H9 (cell line): ENCODE measurements at regions not wholly inside any gene's neighbourhood (a gene's known extent, or its start where the extent isn't known, plus 50 kb on each side); places are given as distances from the start of the nearest gene placed in this dataset.

Source experiments
- DNase-seq: peaks from one replicate; pipeline ENCODE4 v3.0.0-alpha.2; 2017
- H2AFZ ChIP-seq: one replicate; pipeline ENCODE4 v1.6.1; 2013; ENCODE audit warnings: mild to moderate bottlenecking, low read length, control low read depth, moderate library complexity
- H2AK5ac ChIP-seq: 2 replicates; pipeline ENCODE4 v1.6.1; 2013; ENCODE audit warnings: low read length, control low read depth, mixed read lengths; ENCODE audit not compliant: insufficient read length
- H2BK120ac ChIP-seq: one replicate; pipeline ENCODE4 v1.6.1; 2013; ENCODE audit warnings: low read depth, mild to moderate bottlenecking, low read length, control low read depth, inconsistent platforms; ENCODE audit not compliant: poor library complexity, severe bottlenecking
- H2BK12ac ChIP-seq: 2 replicates; pipeline ENCODE4 v1.6.1; 2013; ENCODE audit warnings: low read length, control low read depth, mixed read lengths, low read depth; ENCODE audit not compliant: insufficient read length
- H2BK15ac ChIP-seq: 2 replicates; pipeline ENCODE4 v1.6.1; 2013; ENCODE audit warnings: low read depth, low read length, control low read depth
- H2BK20ac ChIP-seq: one replicate; pipeline ENCODE4 v1.6.1; 2013; ENCODE audit warnings: low read depth, mild to moderate bottlenecking, low read length, control low read depth, inconsistent platforms; ENCODE audit not compliant: poor library complexity, severe bottlenecking
- H2BK5ac ChIP-seq: 2 replicates; pipeline ENCODE4 v1.6.1; 2013; ENCODE audit warnings: low read length, control low read depth, mixed read lengths; ENCODE audit not compliant: insufficient read length
- H3K14ac ChIP-seq: 2 replicates; pipeline ENCODE4 v1.6.1; 2013; ENCODE audit warnings: low read length, control low read depth; ENCODE audit not compliant: insufficient read depth
- H3K18ac ChIP-seq: 2 replicates; pipeline ENCODE4 v1.6.1; 2013; ENCODE audit warnings: low read depth, mild to moderate bottlenecking, mixed read lengths, low read length, control low read depth; ENCODE audit not compliant: insufficient read length
- H3K23ac ChIP-seq: 2 replicates; pipeline ENCODE4 v1.6.1; 2013; ENCODE audit warnings: low read length, control low read depth, mixed read lengths, low read depth; ENCODE audit not compliant: insufficient read length
- H3K23me2 ChIP-seq: 2 replicates; pipeline ENCODE4 v1.6.1; 2013; ENCODE audit warnings: low read depth, mild to moderate bottlenecking, mixed read lengths, low read length, control low read depth; ENCODE audit not compliant: insufficient read length, poor library complexity, severe bottlenecking
- H3K27ac ChIP-seq: 2 replicates; pipeline ENCODE4 v1.5.1; 2013; ENCODE audit warnings: low read length, control low read depth, mixed read lengths, low read depth; ENCODE audit not compliant: insufficient read length
- H3K27me3 ChIP-seq: 2 replicates; pipeline ENCODE4 v1.6.1; 2013; ENCODE audit warnings: low read length, control low read depth, inconsistent platforms; ENCODE audit not compliant: insufficient read depth
- H3K4ac ChIP-seq: 2 replicates; pipeline ENCODE4 v1.6.1; 2013; ENCODE audit warnings: low read depth, mild to moderate bottlenecking, control low read depth, inconsistent platforms, low read length, moderate library complexity
- H3K4me1 ChIP-seq: 2 replicates; pipeline ENCODE4 v1.6.1; 2013; ENCODE audit warnings: low read length, control low read depth, inconsistent platforms; ENCODE audit not compliant: insufficient read depth
- H3K4me2 ChIP-seq: 2 replicates; pipeline ENCODE4 v1.6.1; 2013; ENCODE audit warnings: low read length, control low read depth, mixed read lengths; ENCODE audit not compliant: insufficient read length, insufficient read depth
- H3K56ac ChIP-seq: 2 replicates; pipeline ENCODE4 v1.6.1; 2013; ENCODE audit warnings: low read depth, mild to moderate bottlenecking, mixed read lengths, low read length, control low read depth; ENCODE audit not compliant: insufficient read length
- H3K79me1 ChIP-seq: 2 replicates; pipeline ENCODE4 v1.6.1; 2013; ENCODE audit warnings: low read depth, mild to moderate bottlenecking, moderate library complexity, low read length, control low read depth, inconsistent platforms; ENCODE audit not compliant: insufficient read depth, poor library complexity, severe bottlenecking
- H3K79me2 ChIP-seq: 2 replicates; pipeline ENCODE4 v1.6.1; 2013; ENCODE audit warnings: low read length, control low read depth, inconsistent platforms; ENCODE audit not compliant: insufficient read depth
- H3K9ac ChIP-seq: 2 replicates; pipeline ENCODE4 v1.6.1; 2013; ENCODE audit warnings: low read length, control low read depth, mixed read lengths; ENCODE audit not compliant: insufficient read length; ENCODE audit errors: extremely low read depth
- H3K9me3 ChIP-seq: one replicate; pipeline ENCODE4 v1.6.1; 2013; ENCODE audit warnings: low read depth, low read length, inconsistent platforms; ENCODE audit not compliant: control insufficient read depth
- H3T11ph ChIP-seq: one replicate; pipeline ENCODE4 v1.6.1; 2013; ENCODE audit warnings: mild to moderate bottlenecking, low read length, control low read depth, inconsistent platforms
- H4K20me1 ChIP-seq: one replicate; pipeline ENCODE4 v1.6.1; 2013; ENCODE audit not compliant: control insufficient read depth, insufficient read length, insufficient read depth
- H4K5ac ChIP-seq: 2 replicates; pipeline ENCODE4 v1.6.1; 2013; ENCODE audit warnings: low read depth, mild to moderate bottlenecking, mixed read lengths, low read length, control low read depth; ENCODE audit not compliant: insufficient read length
- H4K8ac ChIP-seq: replicated peaks from 2 replicates; pipeline ENCODE4 v1.6.1; 2013; ENCODE audit warnings: low read length, control low read depth, mixed read lengths, low read depth; ENCODE audit not compliant: insufficient read length
- H4K91ac ChIP-seq: 2 replicates; pipeline ENCODE4 v1.6.1; 2013; ENCODE audit warnings: low read depth, mild to moderate bottlenecking, moderate library complexity, mixed read lengths, low read length, control low read depth; ENCODE audit not compliant: insufficient read length
- H3K27ac Mint-ChIP-seq, 3 experiments: 2 replicates in 2 of 3; 3 replicates in 1 of 3; pipeline ENCODE4 v1.8.0; 2020 to 2021; ENCODE audit warnings: mixed read lengths in 3 of 3, mild to moderate bottlenecking in 1 of 3, moderate library complexity in 1 of 3
- H3K27me3 Mint-ChIP-seq: 2 replicates; pipeline ENCODE4 v1.8.0; 2021; ENCODE audit warnings: low read depth, mild to moderate bottlenecking, moderate library complexity, mixed read lengths
- H3K36me3 Mint-ChIP-seq, 3 experiments: 2 replicates in 2 of 3; 3 replicates in 1 of 3; pipeline ENCODE4 v1.8.0; 2020 to 2021; ENCODE audit warnings: low read depth in 3 of 3, mixed read lengths in 3 of 3; ENCODE audit not compliant: insufficient read depth in 1 of 3
- H3K4me1 Mint-ChIP-seq, 2 experiments: 2 replicates each; pipeline ENCODE4 v1.8.0; 2020; ENCODE audit warnings: mixed read lengths in 2 of 2
- H3K4me3 Mint-ChIP-seq, 2 experiments: 2 replicates in 1 of 2; 3 replicates in 1 of 2; pipeline ENCODE4 v1.8.0; 2020 to 2021; ENCODE audit warnings: mild to moderate bottlenecking in 2 of 2, mixed read lengths in 2 of 2, moderate library complexity in 1 of 2
- H3K9me3 Mint-ChIP-seq, 2 experiments: 2 replicates in 1 of 2; 3 replicates in 1 of 2; pipeline ENCODE4 v1.8.0; 2020; ENCODE audit warnings: mild to moderate bottlenecking in 2 of 2, mixed read lengths in 2 of 2, moderate library complexity in 1 of 2
- CTCF ChIP-seq: fragments of 200-600 bp; sonication (generic); conservative IDR thresholded peaks from 3 replicates; pipeline ENCODE4 v1.8.0; 2021; ENCODE audit warnings: antibody characterized with exemption, mild to moderate bottlenecking
- WGBS: extraction: QIAGEN DNeasy Blood & Tissue Kit; methylation state at CpG from one replicate; pipeline ENCODE4 v1.1.7; 2013; ENCODE audit warnings: missing lambda C conversion rate, low lambda C conversion rate, mixed read lengths; ENCODE audit not compliant: insufficient read length; ENCODE audit errors: extremely low coverage; 5-methylcytosine and 5-hydroxymethylcytosine counted together

GRCh38 chr17:34178092-34178491 is 77.0 kb upstream of the CCL2 start:
- peak overlapping the region in 1 of 2 experiments; percentile 24; a peak in 2 of 5 replicates for H3K4me3 Mint-ChIP-seq
- Histone ChIP-seq H4K91ac (no peak overlapping the region), H3K4ac (no peak overlapping the region), H3K27me3 (no peaks in the 10 kb centered on the region), H3K9ac (no peak overlapping the region), H4K20me1 (no peaks in the 10 kb centered on the region), H3T11ph (no peak overlapping the region), H3K9me3 (no peaks in the 10 kb centered on the region), H2AFZ (no peak overlapping the region), H2AK5ac (no peak overlapping the region), H2BK12ac (no peak overlapping the region), H3K56ac (no peak overlapping the region), H3K79me1 (no peaks in the 10 kb centered on the region), H3K23ac (no peak overlapping the region), H2BK120ac (no peak overlapping the region), H3K79me2 (no peaks in the 10 kb centered on the region), H3K23me2 (no peaks in the 10 kb centered on the region), H4K5ac (no peak overlapping the region), H3K4me2 (no peak overlapping the region), H4K8ac (no peak overlapping the region), H3K4me1 (peaks cover 3% of the 10 kb centered on the region; the same call in 1 of the 2 replicates), H2BK20ac (no peak overlapping the region), H3K14ac (no peak overlapping the region), H2BK5ac (no peak overlapping the region), H3K18ac (no peak overlapping the region), H2BK15ac (no peak overlapping the region), H3K27ac (no peak overlapping the region)
- no CpG with 5 or more reads among the region's 3 CpGs for WGBS
- H3K4me1 Mint-ChIP-seq = peaks cover 24% of the 10 kb centered on the region in 2 experiments
- peaks cover 2% of the 10 kb centered on the region; the same call in 1 of the 2 replicates for H3K27me3 Mint-ChIP-seq
- peak; percentile 61 for TF ChIP-seq CTCF
- peak overlapping the region in 1 of 3 experiments; percentile 32; a peak in 1 of 7 replicates for H3K27ac Mint-ChIP-seq
- H3K9me3 Mint-ChIP-seq = no peaks in the 10 kb centered on the region
- no peaks in the 10 kb centered on the region for H3K36me3 Mint-ChIP-seq
- peak; percentile 87 for DNase-seq
